Subcutaneous abdominal adipose tissue (tissue), 5 donors: ENCODE measurements at regions not wholly inside any gene's neighbourhood (a gene's known extent, or its start where the extent isn't known, plus 50 kb on each side); places are given as distances from the start of the nearest gene placed in this dataset.

Experiments
- H3K27ac ChIP-seq: one replicate; pipeline ENCODE4 v1.7.0; 2013; ENCODE audit warnings: low read depth, mild to moderate bottlenecking, inconsistent platforms, low read length, moderate library complexity
- H3K27me3 ChIP-seq, 5 donors: one replicate each; pipeline ENCODE4 v1.7.0; 2013; ENCODE audit warnings: low read length in 5 of 5, inconsistent platforms in 1 of 5; ENCODE audit not compliant: control insufficient read depth in 5 of 5, insufficient read depth in 4 of 5
- H3K36me3 ChIP-seq, 5 donors: one replicate each; pipeline ENCODE4 v1.7.0; 2013; ENCODE audit warnings: low read length in 5 of 5; ENCODE audit not compliant: control insufficient read depth in 5 of 5, insufficient read depth in 5 of 5
- H3K4me1 ChIP-seq, 5 donors: one replicate each; pipeline ENCODE4 v1.7.0; 2013; ENCODE audit warnings: low read length in 5 of 5, mild to moderate bottlenecking in 3 of 5, moderate library complexity in 1 of 5; ENCODE audit not compliant: control insufficient read depth in 5 of 5, insufficient read depth in 5 of 5
- H3K4me3 ChIP-seq, 5 donors: one replicate each; pipeline ENCODE4 v1.7.0; 2013; ENCODE audit warnings: low read length in 5 of 5, low read depth in 1 of 5
- H3K9ac ChIP-seq, 5 donors: one replicate each; pipeline ENCODE4 v1.7.0; 2013; ENCODE audit warnings: low read length in 5 of 5, mild to moderate bottlenecking in 4 of 5, moderate library complexity in 3 of 5
- H3K9me3 ChIP-seq, 5 donors: one replicate each; pipeline ENCODE4 v1.7.0; 2013; ENCODE audit warnings: low read length in 5 of 5; ENCODE audit not compliant: control insufficient read depth in 5 of 5
- donor health status: healthy.
- donor health status: healthy.
- donor health status: healthy.
- donor health status: healthy.
- donor health status: healthy.

DNA sequence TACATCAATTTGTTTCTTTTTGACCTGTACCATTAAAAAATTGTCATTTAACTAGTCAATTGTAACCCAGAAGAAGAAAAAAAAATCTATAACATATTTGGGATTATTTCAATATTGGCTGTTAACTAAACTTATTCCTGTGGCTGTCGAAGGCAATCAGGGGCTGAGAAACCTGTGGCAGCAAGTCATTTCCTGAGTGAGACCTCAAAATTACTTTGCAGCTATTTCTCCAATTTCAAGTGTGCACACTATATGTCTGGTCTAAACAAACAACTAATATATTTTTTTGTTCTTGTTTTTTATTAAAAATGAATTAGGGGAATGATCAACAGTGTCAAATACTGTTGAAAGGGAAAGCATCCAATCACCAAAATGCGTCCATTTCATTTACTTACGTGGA is 1357.6 kb upstream of the B3GALT2 start:
- Histone ChIP-seq H3K9ac (no peak overlapping the region), H3K27ac (no peak overlapping the region), H3K4me1 (no peaks in the 10 kb centered on the region), H3K4me3 (no peak overlapping the region), H3K9me3 (no peaks in the 10 kb centered on the region), H3K36me3 (no peaks in the 10 kb centered on the region), H3K27me3 (no peaks in the 10 kb centered on the region)

- peaks cover 0 to 3% (median 0%) of the 10 kb centered on the region in 5 donors for H3K9me3 ChIP-seq
- H3K36me3 ChIP-seq = no peaks in the 10 kb centered on the region
- H3K27me3 ChIP-seq = no peaks in the 10 kb centered on the region
- H3K4me3 ChIP-seq = no peak overlapping the region
- no peak overlapping the region for H3K9ac ChIP-seq
- H3K27ac ChIP-seq = no peak overlapping the region
- peaks cover 0 to 7% (median 2%) of the 10 kb centered on the region in 5 donors for H3K4me1 ChIP-seq
Measured at GRCh38 chr1:194538453-194538852, 1352.0 kb upstream of the B3GALT2 start.

DNA sequence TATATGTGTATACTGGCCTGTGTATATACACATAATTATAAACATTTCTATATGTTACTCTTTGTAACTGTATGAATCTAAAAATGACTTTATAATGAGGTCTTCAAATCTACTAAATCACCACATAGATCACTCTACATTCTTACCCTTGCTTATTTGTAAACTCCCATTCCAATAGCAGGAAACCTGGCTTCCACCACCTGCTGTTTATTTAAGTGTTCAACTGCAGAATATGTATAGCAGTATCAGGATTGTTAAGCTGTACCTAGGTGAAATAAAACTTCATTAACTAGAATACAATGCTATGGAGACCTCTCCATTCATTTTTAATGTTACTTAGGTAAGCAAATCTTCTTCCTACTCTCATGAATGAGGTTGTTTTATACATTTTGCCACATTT is 1351.1 kb upstream of the B3GALT2 start:
- H3K27me3 ChIP-seq = no peaks in the 10 kb centered on the region
- no peak overlapping the region for H3K9ac ChIP-seq
- no peak overlapping the region for H3K4me3 ChIP-seq
- H3K4me1 ChIP-seq = peaks cover 0 to 7% (median 2%) of the 10 kb centered on the region in 5 donors
- no peak overlapping the region for H3K27ac ChIP-seq
- H3K36me3 ChIP-seq = no peaks in the 10 kb centered on the region
- H3K9me3 ChIP-seq = peaks cover 0 to 3% (median 0%) of the 10 kb centered on the region in 5 donors

GRCh38 chr1:194535369-194535768 is 1349.0 kb upstream of the B3GALT2 start:
- H3K9me3 ChIP-seq = peaks cover 0 to 3% (median 0%) of the 10 kb centered on the region in 5 donors
- H3K4me3 ChIP-seq = no peak overlapping the region
- no peak overlapping the region for H3K9ac ChIP-seq
- no peaks in the 10 kb centered on the region for H3K27me3 ChIP-seq
- H3K27ac ChIP-seq = no peak overlapping the region
- H3K36me3 ChIP-seq = no peaks in the 10 kb centered on the region
- H3K4me1 ChIP-seq = peaks cover 0 to 7% (median 2%) of the 10 kb centered on the region in 5 donors

- Histone ChIP-seq H3K9me3 (peaks cover 0 to 3% (median 0%) of the 10 kb centered on the region in 5 donors), H3K27ac (no peak overlapping the region), H3K27me3 (no peaks in the 10 kb centered on the region), H3K36me3 (no peaks in the 10 kb centered on the region), H3K4me3 (no peak overlapping the region), H3K4me1 (peaks cover 0 to 7% (median 2%) of the 10 kb centered on the region in 5 donors), H3K9ac (no peak overlapping the region)
Measured at GRCh38 chr1:194534784-194535183, 1348.4 kb upstream of the B3GALT2 start.

DNA sequence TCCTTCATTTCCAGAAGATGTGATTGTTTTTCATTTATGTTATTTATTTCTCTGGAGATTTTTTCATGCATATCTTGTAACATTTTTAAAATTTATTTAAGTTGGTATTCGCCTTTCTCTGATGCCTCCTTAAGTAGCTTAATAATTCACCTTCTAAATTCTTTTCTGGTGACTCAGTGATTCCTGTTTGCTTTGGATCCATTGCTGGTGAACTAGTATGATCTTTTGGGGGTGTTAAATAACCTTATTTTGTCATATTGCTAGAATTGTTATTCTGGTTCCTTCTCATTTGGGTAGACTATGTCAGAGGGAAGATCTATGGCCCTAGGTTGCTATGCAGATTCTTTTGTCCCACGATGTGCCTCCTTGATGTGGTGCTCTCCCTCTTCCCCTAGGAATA is 1347.2 kb upstream of the B3GALT2 start:
- H3K36me3 ChIP-seq = no peaks in the 10 kb centered on the region
- H3K9ac ChIP-seq = no peak overlapping the region
- peaks cover 0 to 7% (median 2%) of the 10 kb centered on the region in 5 donors for H3K4me1 ChIP-seq
- no peaks in the 10 kb centered on the region for H3K27me3 ChIP-seq
- no peak overlapping the region for H3K27ac ChIP-seq
- H3K9me3 ChIP-seq = peaks cover 0 to 3% (median 0%) of the 10 kb centered on the region in 5 donors
- no peak overlapping the region for H3K4me3 ChIP-seq

DNA sequence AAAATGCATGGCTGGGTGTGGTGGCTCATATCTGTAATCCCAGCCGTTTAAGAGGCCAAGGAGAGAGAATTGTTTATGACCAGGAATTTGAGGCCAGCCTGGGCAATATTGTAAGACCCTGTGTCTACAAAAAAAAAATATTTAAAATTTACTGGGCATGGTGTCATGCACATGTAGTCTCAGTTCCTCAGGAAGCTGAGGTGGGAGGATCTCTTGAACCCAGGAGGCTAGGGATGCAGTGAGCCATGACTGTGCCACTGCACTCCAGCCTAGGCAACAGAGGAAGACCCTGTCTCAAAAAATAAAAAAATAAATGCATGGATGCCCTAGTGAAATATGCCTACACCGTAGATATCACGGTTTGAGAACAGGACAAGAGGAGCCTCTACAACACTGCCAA is 1331.2 kb upstream of the B3GALT2 start:
- Histone ChIP-seq H3K9me3 (no peaks in the 10 kb centered on the region), H3K36me3 (no peaks in the 10 kb centered on the region), H3K9ac (no peak overlapping the region), H3K4me1 (no peaks in the 10 kb centered on the region), H3K27me3 (no peaks in the 10 kb centered on the region), H3K4me3 (no peak overlapping the region), H3K27ac (no peak overlapping the region)

GRCh38 chr1:194515916-194516315 is 1329.5 kb upstream of the B3GALT2 start:
- Histone ChIP-seq H3K4me1 (no peaks in the 10 kb centered on the region), H3K9me3 (peaks cover 0 to under 1% (median under 1%) of the 10 kb centered on the region in 5 donors), H3K27me3 (no peaks in the 10 kb centered on the region), H3K27ac (no peak overlapping the region), H3K36me3 (no peaks in the 10 kb centered on the region), H3K4me3 (no peak overlapping the region), H3K9ac (no peak overlapping the region)

DNA sequence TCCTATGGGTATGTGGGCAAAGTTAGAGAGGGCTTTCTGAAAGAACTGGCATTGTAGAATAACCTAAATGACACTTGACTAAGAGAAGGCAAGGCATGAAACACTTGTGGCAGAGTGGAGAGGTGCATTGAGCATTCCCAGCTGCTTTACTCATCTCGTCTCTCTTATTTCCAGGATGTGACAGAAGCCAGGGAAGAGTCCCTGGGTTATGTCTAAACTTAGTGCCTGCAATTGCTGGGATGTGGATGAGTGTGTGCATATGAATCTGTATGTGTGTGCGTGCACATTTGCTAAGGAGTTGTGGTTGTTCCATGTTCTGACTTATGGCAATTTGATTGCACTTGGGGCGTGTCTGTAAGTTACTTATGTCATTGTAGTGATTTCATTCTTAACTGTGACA is 1326.5 kb upstream of the B3GALT2 start:
- Histone ChIP-seq H3K9ac (no peak overlapping the region), H3K27me3 (no peaks in the 10 kb centered on the region), H3K27ac (no peak overlapping the region), H3K9me3 (peaks cover 0 to 7% (median 7%) of the 10 kb centered on the region in 5 donors), H3K36me3 (no peaks in the 10 kb centered on the region), H3K4me3 (no peak overlapping the region), H3K4me1 (no peaks in the 10 kb centered on the region)

GRCh38 chr1:194512345-194512744 is 1325.9 kb upstream of the B3GALT2 start:
- Histone ChIP-seq H3K36me3 (no peaks in the 10 kb centered on the region), H3K9ac (no peak overlapping the region), H3K27ac (no peak overlapping the region), H3K4me1 (no peaks in the 10 kb centered on the region), H3K9me3 (peaks cover 0 to 7% (median 7%) of the 10 kb centered on the region in 5 donors), H3K27me3 (no peaks in the 10 kb centered on the region), H3K4me3 (no peak overlapping the region)

- H3K4me1 ChIP-seq = no peaks in the 10 kb centered on the region
- no peaks in the 10 kb centered on the region for H3K27me3 ChIP-seq
- no peaks in the 10 kb centered on the region for H3K9me3 ChIP-seq
- no peak overlapping the region for H3K4me3 ChIP-seq
- H3K27ac ChIP-seq = no peak overlapping the region
- no peaks in the 10 kb centered on the region for H3K36me3 ChIP-seq
- H3K9ac ChIP-seq = no peak overlapping the region
Measured at GRCh38 chr1:194503209-194503608, 1316.8 kb upstream of the B3GALT2 start.
